Germinal center (tissue), 1 donor: ENCODE measurements at regions not wholly inside any gene's neighbourhood (a gene's known extent, or its start where the extent isn't known, plus 50 kb on each side); places are given as distances from the start of the nearest gene placed in this dataset.
"Not testable (repeated sequence)": the region's sequence is repeated elsewhere in the genome, so short reads cannot be mapped to it uniquely, and the experiment has no call there.

Experiments used
- DNase-seq: peaks from one replicate; pipeline ENCODE4 v3.0.0; 2012; ENCODE audit warnings: mixed read lengths, low spot score

DNA sequence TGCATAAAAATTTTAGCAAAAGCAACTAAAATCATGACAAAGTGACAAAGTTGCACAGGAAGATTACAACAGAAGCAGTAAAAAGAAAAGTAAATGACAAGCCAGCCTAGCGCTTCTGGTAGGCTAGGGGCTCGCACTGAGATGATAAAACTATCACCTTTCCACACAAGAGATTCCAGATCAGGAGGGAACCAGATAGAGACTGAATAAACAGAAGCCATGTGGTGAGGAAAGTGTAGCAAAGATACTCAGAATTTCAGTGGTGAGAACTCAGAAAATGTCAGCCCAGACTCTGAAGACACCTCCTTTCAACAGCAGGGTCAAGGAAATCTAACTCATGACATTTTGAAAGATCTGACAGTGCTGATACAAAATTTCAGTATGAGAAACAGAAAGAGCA lies 77.4 kb upstream of the DNAJC10 start:
- no peak for DNase-seq

GRCh38 chr2:182639971-182640370 lies 76.1 kb upstream of the DNAJC10 start:
- DNase-seq: no peak

DNA sequence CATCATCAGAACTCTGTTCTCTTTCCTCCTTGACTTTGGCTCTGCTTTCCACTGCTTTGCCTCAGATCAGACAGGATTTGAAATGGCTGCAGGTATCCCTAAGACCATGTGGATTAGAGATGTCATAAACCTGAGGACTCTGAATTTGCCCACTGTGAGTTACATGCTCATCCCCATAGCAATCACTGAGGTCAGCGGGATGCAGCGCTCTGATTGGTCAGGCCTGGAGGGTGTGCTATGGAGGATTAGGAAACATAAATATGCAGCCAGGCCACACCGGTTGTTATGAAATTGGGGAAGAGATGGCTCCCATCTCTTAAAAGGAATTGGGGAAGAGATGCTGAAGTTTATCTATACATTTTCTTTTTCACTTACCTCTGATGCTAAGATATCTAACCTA lies 73.7 kb upstream of the DNAJC10 start:
- peak; percentile 67 for DNase-seq

DNA sequence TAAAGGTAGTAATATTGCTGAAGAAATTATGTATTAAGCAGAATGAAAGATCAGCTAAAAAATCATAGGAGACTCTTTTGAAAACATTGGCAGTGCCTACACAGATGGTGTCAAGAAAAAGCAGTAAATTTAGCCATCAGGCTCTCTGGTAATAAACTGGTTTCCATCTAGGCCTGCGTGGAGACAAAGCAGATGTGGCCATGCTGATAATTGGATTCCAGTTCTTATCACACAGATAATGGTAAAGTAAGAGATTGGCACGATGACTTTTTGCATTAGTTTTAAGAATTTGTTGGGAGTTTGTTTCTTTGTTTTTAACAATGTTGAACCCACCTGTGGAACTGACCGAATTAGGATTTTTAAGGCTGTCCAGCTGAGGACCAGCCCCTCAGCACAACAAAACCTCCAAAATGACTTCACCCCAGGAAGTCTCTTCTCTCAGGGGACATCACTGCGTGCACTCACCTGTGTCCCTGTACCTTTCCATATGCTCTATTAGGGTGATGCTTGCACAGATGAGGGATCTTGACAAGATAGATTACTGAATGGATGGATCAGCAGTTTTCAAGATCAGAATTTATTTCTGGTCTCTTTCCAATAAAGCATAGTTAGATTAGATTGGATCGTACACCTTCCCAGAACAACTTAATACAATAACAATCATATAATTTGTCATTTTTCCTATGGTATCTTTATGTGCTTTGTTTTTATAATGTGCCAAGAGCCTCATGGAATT lies 69.1 kb upstream of the DNAJC10 start:
- no peak for DNase-seq

DNA sequence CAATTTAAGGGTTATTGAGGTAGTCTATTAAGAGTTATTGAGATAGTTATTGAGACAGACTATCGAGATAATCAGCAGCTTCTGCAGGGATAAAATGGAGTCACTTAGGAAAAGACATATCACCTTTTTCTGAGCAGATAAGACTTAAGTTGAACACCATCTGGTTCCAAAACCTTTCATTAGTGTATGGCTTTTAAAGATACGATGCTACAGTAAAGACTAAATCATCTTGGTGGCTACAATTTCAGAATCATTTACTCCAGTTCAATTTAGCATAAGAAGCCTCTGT lies 68.6 kb upstream of the DNAJC10 start:
- no peak for DNase-seq

DNA sequence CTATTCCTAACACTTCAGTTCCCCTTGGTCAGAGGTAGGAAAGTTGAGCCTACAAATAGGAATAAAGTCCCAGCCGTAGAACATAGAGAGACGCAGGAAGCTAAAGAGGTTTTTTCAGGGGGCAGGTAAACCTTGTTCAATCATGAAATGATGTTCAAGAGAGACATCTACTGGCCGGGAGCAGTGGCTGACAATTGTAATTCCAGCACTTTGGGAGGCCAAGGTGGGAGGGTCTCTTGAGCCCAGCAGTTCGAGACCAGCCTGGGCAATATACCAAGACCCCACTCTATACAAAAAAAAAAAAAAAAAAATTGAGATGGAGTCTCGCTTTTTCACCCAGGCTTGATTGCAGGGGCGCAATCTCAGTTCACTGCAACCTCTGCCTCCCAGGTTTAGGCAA lies 66.7 kb upstream of the DNAJC10 start:
- DNase-seq: no peak

DNA sequence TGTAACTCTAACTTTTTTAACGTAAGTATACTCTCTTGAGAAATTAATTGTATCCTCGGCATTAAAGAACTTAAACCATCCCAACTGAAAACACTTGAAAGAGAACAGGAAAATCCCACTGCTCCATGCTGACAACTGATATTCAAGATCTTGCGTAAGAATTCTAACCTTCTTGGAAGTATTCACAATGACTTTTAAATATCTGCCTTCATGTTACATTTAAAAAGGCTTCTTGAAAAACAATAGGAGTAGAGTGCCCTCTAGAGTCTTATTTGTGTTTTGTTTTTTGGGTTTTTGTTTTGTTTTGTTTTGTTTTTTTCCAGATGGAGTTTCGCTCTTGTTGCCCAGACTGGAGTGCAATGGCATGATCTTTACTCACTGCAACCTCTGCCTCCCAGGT lies 65.4 kb upstream of the DNAJC10 start:
- DNase-seq: no peak

DNA sequence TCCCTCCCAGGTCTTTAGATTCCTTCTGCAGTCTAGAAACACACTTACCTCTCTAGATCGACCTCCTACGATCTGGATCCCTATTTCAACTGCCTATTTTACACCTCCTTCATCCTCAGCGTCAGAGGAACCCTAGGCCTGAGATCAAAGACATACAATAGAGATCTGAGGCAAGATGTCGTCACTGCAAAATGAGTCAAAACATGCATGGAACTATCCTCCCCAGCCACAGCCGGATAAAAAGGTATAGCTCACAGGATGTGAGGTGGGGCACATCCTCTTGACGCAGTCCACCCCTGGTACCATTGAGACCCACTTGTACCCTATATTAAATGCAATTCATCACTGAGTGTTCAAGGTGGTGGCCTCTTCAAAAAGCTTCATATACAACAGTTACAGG lies 63.7 kb upstream of the DNAJC10 start:
- no peak for DNase-seq

GRCh38 chr2:182655750-182656149 lies 60.3 kb upstream of the DNAJC10 start:
- DNase-seq: no peak

DNA sequence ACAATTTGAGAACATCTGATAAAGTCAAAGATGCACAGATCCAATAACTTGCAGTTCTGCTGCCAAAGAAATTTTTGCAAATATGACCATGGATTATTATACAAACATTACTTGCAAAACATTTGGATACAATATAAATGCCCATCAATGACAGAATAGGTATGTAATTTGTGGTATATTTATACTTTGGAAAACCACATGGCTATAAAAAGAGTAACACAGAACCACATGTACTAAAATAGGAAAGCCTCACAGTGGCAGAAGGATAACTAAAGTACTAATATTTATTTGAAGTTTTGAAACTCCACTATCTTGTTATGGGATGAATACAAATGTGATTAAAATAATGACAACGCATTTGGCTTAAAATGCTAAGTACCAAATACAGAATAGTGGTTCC lies 51.8 kb upstream of the DNAJC10 start:
- no peak for DNase-seq

DNA sequence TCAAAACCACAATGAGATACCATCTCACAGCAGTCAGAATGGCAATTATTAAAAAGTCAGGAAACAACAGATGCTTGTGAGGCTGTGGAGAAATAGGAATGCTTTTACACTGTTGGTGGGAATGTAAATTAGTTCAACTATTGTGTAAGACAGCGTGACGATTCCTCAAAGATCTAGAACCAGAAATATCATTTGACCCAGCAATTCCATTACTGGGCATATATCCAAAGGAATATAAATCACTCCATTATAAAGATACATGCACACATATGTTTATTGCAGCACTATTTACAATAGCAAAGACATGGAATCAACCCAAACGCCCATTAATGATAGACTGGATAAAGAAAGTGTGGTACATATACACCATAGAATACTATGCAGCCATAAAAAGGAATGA lies 50.6 kb upstream of the DNAJC10 start:
- not testable (repeated sequence) for DNase-seq
